ENCODE measurements at regions not wholly inside any gene's neighbourhood (a gene's known extent, or its start where the extent isn't known, plus 50 kb on each side); places are given as distances from the start of the nearest gene placed in this dataset.

DNA sequence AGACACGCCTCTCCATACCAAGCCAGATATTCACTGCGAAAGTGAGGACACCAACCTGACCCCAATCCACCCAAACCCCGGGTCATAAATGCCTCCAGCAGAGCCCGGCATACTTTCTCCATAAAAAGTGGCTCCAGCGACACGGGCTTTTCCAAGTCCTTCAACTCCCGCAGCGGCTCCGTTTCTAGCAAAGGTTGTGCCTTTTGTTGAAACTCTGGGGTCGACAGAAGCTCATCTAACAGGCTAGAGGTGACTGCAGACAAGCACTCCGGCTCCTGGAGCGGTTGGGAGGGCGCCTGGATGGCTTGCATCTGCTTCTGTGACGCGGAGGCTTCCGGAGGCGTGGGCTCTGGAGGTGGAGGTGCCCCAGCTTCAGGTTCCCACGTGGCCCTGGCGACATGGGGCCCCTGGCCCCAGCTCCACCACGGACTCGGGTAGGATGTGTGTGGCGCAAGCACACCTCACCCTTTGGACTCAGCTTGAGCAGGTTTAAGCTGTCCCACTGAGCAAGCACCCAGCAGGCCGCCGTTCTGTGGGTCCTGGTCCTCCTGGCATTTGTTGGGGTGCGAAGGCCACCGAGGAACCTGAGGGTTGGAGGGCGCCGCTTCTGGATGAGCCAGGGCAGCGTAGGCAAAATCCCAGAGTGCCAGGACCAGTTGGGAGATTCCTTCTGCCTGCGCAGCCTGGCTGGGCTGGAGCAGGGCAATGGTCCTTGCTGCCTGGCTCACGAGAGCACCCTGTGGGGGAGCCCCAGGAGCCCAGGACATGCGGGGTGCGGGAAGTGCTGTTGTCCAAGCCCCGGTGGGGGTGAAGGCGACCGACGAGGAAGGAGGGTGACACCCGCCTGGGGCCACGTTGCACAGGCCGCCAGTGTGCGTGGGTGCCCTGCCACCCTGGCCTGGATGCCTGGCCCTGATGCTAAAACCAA lies 186.3 kb downstream of the ALG10 start:
- H4K5ac ChIP-seq (ENCODE audit: insufficient read length, low read depth, low read length): no peak overlapping the region
- H4K20me1 ChIP-seq (ENCODE audit: control insufficient read depth, insufficient read depth, insufficient read length): no peaks in the 10 kb centered on the region
- H2BK120ac ChIP-seq (ENCODE audit: low read depth, low read length, poor library complexity, severe bottlenecking): no peak overlapping the region
- peaks cover 44% of the 10 kb centered on the region for H3K9me3 ChIP-seq (ENCODE audit: control insufficient read depth, low read depth, low read length)
- no peak overlapping the region for H3K9ac ChIP-seq (ENCODE audit: extremely low read depth, insufficient read length, low read length)
- Mint-ChIP-seq H3K4me3 (no peak overlapping the region), H3K4me1 (no peaks in the 10 kb centered on the region), H3K9me3 (peaks cover 84 to 90% of the 10 kb centered on the region in 2 experiments), H3K27ac (no peak overlapping the region), H3K27me3 (ENCODE audit: low read depth) (no peaks in the 10 kb centered on the region; the same call in none of the 2 replicates), H3K36me3 (ENCODE audit: insufficient read depth in 1 of 3, low read depth in 3 of 3) (peaks cover 27 to 38% (median 30%) of the 10 kb centered on the region in 3 experiments; a peak in 6 of 7 replicates)
- H2BK15ac ChIP-seq (ENCODE audit: low read depth, low read length): no peak overlapping the region
- H2BK5ac ChIP-seq (ENCODE audit: insufficient read length, low read length): no peak overlapping the region
- no peak overlapping the region for H2BK20ac ChIP-seq (ENCODE audit: low read depth, low read length, poor library complexity, severe bottlenecking)
- DNase-seq: no peak
- no peak overlapping the region for H3K4ac ChIP-seq (ENCODE audit: low read depth, low read length)
- H3K79me2 ChIP-seq (ENCODE audit: insufficient read depth, low read length): no peaks in the 10 kb centered on the region
- no peak overlapping the region for H3K23ac ChIP-seq (ENCODE audit: insufficient read length, low read depth, low read length)
- no peak overlapping the region for H3K27ac ChIP-seq (ENCODE audit: insufficient read length, low read depth, low read length)
- H2AFZ ChIP-seq (ENCODE audit: low read length): no peak overlapping the region
- no peak overlapping the region for H2AK5ac ChIP-seq (ENCODE audit: insufficient read length, low read length)
- H3K14ac ChIP-seq (ENCODE audit: insufficient read depth, low read length): no peak overlapping the region
- H3T11ph ChIP-seq (ENCODE audit: low read length): no peak overlapping the region
- H3K4me1 ChIP-seq (ENCODE audit: insufficient read depth, low read length): no peaks in the 10 kb centered on the region
- H3K79me1 ChIP-seq (ENCODE audit: insufficient read depth, low read depth, low read length, poor library complexity, severe bottlenecking): no peaks in the 10 kb centered on the region
- H3K18ac ChIP-seq (ENCODE audit: insufficient read length, low read depth, low read length): no peak overlapping the region
- H4K91ac ChIP-seq (ENCODE audit: insufficient read length, low read depth, low read length): no peak overlapping the region
- H2BK12ac ChIP-seq (ENCODE audit: insufficient read length, low read depth, low read length): no peak overlapping the region
- TF ChIP-seq, protein P1, sequence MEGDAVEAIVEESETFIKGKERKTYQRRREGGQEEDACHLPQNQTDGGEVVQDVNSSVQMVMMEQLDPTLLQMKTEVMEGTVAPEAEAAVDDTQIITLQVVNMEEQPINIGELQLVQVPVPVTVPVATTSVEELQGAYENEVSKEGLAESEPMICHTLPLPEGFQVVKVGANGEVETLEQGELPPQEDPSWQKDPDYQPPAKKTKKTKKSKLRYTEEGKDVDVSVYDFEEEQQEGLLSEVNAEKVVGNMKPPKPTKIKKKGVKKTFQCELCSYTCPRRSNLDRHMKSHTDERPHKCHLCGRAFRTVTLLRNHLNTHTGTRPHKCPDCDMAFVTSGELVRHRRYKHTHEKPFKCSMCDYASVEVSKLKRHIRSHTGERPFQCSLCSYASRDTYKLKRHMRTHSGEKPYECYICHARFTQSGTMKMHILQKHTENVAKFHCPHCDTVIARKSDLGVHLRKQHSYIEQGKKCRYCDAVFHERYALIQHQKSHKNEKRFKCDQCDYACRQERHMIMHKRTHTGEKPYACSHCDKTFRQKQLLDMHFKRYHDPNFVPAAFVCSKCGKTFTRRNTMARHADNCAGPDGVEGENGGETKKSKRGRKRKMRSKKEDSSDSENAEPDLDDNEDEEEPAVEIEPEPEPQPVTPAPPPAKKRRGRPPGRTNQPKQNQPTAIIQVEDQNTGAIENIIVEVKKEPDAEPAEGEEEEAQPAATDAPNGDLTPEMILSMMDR (conservative IDR thresholded peaks at IDR 0.05): no peak
- H3K4me2 ChIP-seq (ENCODE audit: insufficient read depth, insufficient read length, low read length): no peak overlapping the region
- no peak overlapping the region for H3K56ac ChIP-seq (ENCODE audit: insufficient read length, low read depth, low read length)
- no peaks in the 10 kb centered on the region for H3K23me2 ChIP-seq (ENCODE audit: insufficient read length, low read depth, low read length, poor library complexity, severe bottlenecking)
- WGBS (ENCODE audit: extremely low coverage, insufficient read length, low lambda C conversion rate): no CpG with 5 or more reads among the region's 41 CpGs
- H3K27me3 ChIP-seq (ENCODE audit: insufficient read depth, low read length): no peaks in the 10 kb centered on the region
- no peak overlapping the region for H4K8ac ChIP-seq (replicated peaks; ENCODE audit: insufficient read length, low read depth, low read length)

Measured in H9 (cell line).